MM.1S (cell line): ENCODE measurements at regions not wholly inside any gene's neighbourhood (a gene's known extent, or its start where the extent isn't known, plus 50 kb on each side); places are given as distances from the start of the nearest gene placed in this dataset.

Experiments used
- DNase-seq: peaks from one replicate; pipeline ENCODE4 v3.0.0-alpha.2; 2015
- H2AFZ ChIP-seq: fragments of 300-600 bp; sonication (generic); 2 replicates; pipeline ENCODE4 v1.6.0; 2016; ENCODE audit warnings: antibody characterized with exemption, low read length
- H3F3A ChIP-seq: fragments of 300-600 bp; sonication (generic); 2 replicates; pipeline ENCODE4 v1.6.1; 2016; ENCODE audit warnings: mild to moderate bottlenecking, antibody characterized with exemption, low read length, moderate library complexity, mixed read lengths; ENCODE audit not compliant: insufficient read depth
- H3K27ac ChIP-seq: fragments of 300-600 bp; sonication (generic); 2 replicates; pipeline ENCODE4 v1.5.1; 2016; ENCODE audit warnings: mild to moderate bottlenecking, low read length
- H3K27me3 ChIP-seq: fragments of 300-600 bp; sonication (generic); replicated peaks from 2 replicates; pipeline ENCODE4 v1.6.0; 2016; ENCODE audit warnings: low read length; ENCODE audit not compliant: insufficient read depth
- H3K36me3 ChIP-seq: fragments of 300-600 bp; sonication (generic); replicated peaks from 2 replicates; pipeline ENCODE4 v1.6.1; 2016; ENCODE audit warnings: mild to moderate bottlenecking, low read length, mixed read lengths; ENCODE audit not compliant: insufficient read depth
- H3K4me1 ChIP-seq: fragments of 300-600 bp; sonication (generic); 2 replicates; pipeline ENCODE4 v1.6.1; 2016; ENCODE audit warnings: low read length, mixed read lengths
- H3K4me2 ChIP-seq: fragments of 300-600 bp; sonication (generic); 2 replicates; pipeline ENCODE4 v1.6.0; 2016; ENCODE audit warnings: low read depth, low read length
- H3K4me3 ChIP-seq: fragments of 300-600 bp; sonication (generic); 2 replicates; pipeline ENCODE4 v1.5.1; 2016; ENCODE audit warnings: low read length, mixed read lengths
- H3K79me2 ChIP-seq: fragments of 300-600 bp; sonication (generic); 2 replicates; pipeline ENCODE4 v1.6.1; 2016; ENCODE audit warnings: mixed run types, low read length, mixed read lengths
- H3K9ac ChIP-seq: fragments of 300-600 bp; sonication (generic); 2 replicates; pipeline ENCODE4 v1.6.1; 2016; ENCODE audit warnings: low read length, mixed read lengths
- H3K9me2 ChIP-seq: fragments of 300-600 bp; sonication (generic); replicated peaks from 2 replicates; pipeline ENCODE4 v1.6.1; 2016; ENCODE audit warnings: mild to moderate bottlenecking, low read length, mixed read lengths; ENCODE audit not compliant: insufficient read depth
- H3K9me3 ChIP-seq: fragments of 300-600 bp; sonication (generic); replicated peaks from 2 replicates; pipeline ENCODE4 v1.6.1; 2016; ENCODE audit warnings: mild to moderate bottlenecking, low read length, mixed read lengths; ENCODE audit not compliant: insufficient read depth
- H4K20me1 ChIP-seq: fragments of 300-600 bp; sonication (generic); 2 replicates; pipeline ENCODE4 v1.6.1; 2016; ENCODE audit warnings: mild to moderate bottlenecking, low read length, moderate library complexity, mixed read lengths; ENCODE audit not compliant: insufficient read depth
- CTCF ChIP-seq: fragments of 300-600 bp; sonication (generic); IDR thresholded peaks from 2 replicates; pipeline ENCODE4 v1.5.1; 2016; ENCODE audit warnings: antibody characterized with exemption, low read length, mixed read lengths
- EZH2 ChIP-seq: fragments of 300-600 bp; sonication (generic); optimal IDR thresholded peaks from 2 replicates; pipeline ENCODE3; 2017; ENCODE audit warnings: low read depth, mild to moderate bottlenecking, antibody characterized with exemption, low read length, mixed read lengths
- EZH2phosphoT487 ChIP-seq: fragments of 300-600 bp; sonication (generic); IDR thresholded peaks from 2 replicates; pipeline ENCODE4 v1.6.1; 2018; ENCODE audit warnings: antibody characterized with exemption, low read length

- Histone ChIP-seq H2AFZ (no peak overlapping the region), H3K36me3 (no peaks in the 10 kb centered on the region), H3K27me3 (no peaks in the 10 kb centered on the region), H3K27ac (no peak overlapping the region), H3K4me1 (no peaks in the 10 kb centered on the region), H3K9me3 (no peaks in the 10 kb centered on the region), H3K9me2 (no peaks in the 10 kb centered on the region), H4K20me1 (no peaks in the 10 kb centered on the region), H3K9ac (no peak overlapping the region), H3K4me2 (no peak overlapping the region), H3F3A (no peaks in the 10 kb centered on the region), H3K4me3 (no peak overlapping the region), H3K79me2 (no peaks in the 10 kb centered on the region)
- no peak for DNase-seq
- TF ChIP-seq CTCF (no peak), EZH2phosphoT487 (no peak), EZH2 (no peak)
Measured at GRCh38 chr1:57910305-57910704, 486.4 kb upstream of the DAB1 start.

GRCh38 chr1:57908147-57908890 lies 484.5 kb upstream of the DAB1 start:
- Histone ChIP-seq H3K4me3 (no peak overlapping the region), H3K9me2 (no peaks in the 10 kb centered on the region), H3F3A (no peaks in the 10 kb centered on the region), H3K4me1 (no peaks in the 10 kb centered on the region), H3K79me2 (no peaks in the 10 kb centered on the region), H3K9ac (no peak overlapping the region), H3K27me3 (no peaks in the 10 kb centered on the region), H3K36me3 (no peaks in the 10 kb centered on the region), H3K27ac (no peak overlapping the region), H4K20me1 (no peaks in the 10 kb centered on the region), H2AFZ (no peak overlapping the region), H3K9me3 (no peaks in the 10 kb centered on the region), H3K4me2 (no peak overlapping the region)
- no peak for TF ChIP-seq EZH2phosphoT487
- no peak for TF ChIP-seq CTCF
- TF ChIP-seq EZH2, result no peak
- no peak for DNase-seq

- H4K20me1 ChIP-seq, result no peaks in the 10 kb centered on the region
- H3K27ac ChIP-seq, result no peak overlapping the region
- H3K36me3 ChIP-seq, result no peaks in the 10 kb centered on the region
- no peaks in the 10 kb centered on the region for H3K9me3 ChIP-seq
- no peak overlapping the region for H3K9ac ChIP-seq
- H3K9me2 ChIP-seq, result no peaks in the 10 kb centered on the region
- H3K4me1 ChIP-seq, result no peaks in the 10 kb centered on the region
- H3K79me2 ChIP-seq, result no peaks in the 10 kb centered on the region
- H2AFZ ChIP-seq, result no peak overlapping the region
- H3K4me2 ChIP-seq, result no peak overlapping the region
- no peaks in the 10 kb centered on the region for H3F3A ChIP-seq
- TF ChIP-seq EZH2phosphoT487, result no peak
- TF ChIP-seq CTCF, result no peak
- H3K27me3 ChIP-seq, result no peaks in the 10 kb centered on the region
- H3K4me3 ChIP-seq, result no peak overlapping the region
- DNase-seq, result no peak
Measured at GRCh38 chr1:57901208-57901919, 477.5 kb upstream of the DAB1 start.
